ENCODE measurements at regions not wholly inside any gene's neighbourhood (a gene's known extent, or its start where the extent isn't known, plus 50 kb on each side); places are given as distances from the start of the nearest gene placed in this dataset.

GRCh38 chr2:21740484-21740883 lies 616.7 kb downstream of the TDRD15 start:
- no peak for TF ChIP-seq CTCF (IDR thresholded peaks at IDR 0.05)
- no peak for TF ChIP-seq EZH2 (IDR thresholded peaks at IDR 0.05)
